Testis (tissue), 2 donors: ENCODE measurements at regions not wholly inside any gene's neighbourhood (a gene's known extent, or its start where the extent isn't known, plus 50 kb on each side); places are given as distances from the start of the nearest gene placed in this dataset.

Experiments
- POLR2A ChIP-seq: fragments of 450-650 bp; IDR thresholded peaks from one replicate; pipeline ENCODE4 v1.6.1; 2017; ENCODE audit warnings: antibody characterized with exemption, mild to moderate bottlenecking, moderate library complexity
- TF ChIP-seq, protein P1 (sequence below), 3 experiments: fragments of 450-650 bp in 2 of 3; fragments of 200-600 bp in 1 of 3; sonication (generic) in 1 of 3; IDR thresholded peaks; one replicate each; pipeline ENCODE4 v1.5.1; 2016 to 2019; ENCODE audit warnings: antibody characterized with exemption in 3 of 3, mild to moderate bottlenecking in 2 of 3, moderate library complexity in 1 of 3

DNA sequence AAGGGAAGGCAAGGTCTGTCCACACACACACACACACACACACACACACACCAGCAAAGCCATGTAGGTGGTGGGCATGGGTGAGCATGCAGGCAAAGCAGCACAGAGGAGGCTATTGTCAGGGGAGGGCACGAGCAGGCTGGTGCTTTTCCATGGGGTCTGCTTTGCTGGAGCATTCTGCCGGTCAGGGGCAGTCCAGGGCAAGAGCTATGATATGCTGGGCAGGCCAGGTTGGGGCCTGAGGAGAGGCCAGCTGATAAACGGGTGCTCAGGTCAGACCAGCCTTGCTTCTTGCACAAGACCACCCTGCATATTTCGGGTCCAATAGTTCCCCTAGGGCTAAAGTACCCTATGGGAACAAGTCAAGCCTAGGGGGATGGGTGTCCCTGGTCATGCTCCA is 253.9 kb upstream of the DMAC1 start:
- TF ChIP-seq, protein P1, sequence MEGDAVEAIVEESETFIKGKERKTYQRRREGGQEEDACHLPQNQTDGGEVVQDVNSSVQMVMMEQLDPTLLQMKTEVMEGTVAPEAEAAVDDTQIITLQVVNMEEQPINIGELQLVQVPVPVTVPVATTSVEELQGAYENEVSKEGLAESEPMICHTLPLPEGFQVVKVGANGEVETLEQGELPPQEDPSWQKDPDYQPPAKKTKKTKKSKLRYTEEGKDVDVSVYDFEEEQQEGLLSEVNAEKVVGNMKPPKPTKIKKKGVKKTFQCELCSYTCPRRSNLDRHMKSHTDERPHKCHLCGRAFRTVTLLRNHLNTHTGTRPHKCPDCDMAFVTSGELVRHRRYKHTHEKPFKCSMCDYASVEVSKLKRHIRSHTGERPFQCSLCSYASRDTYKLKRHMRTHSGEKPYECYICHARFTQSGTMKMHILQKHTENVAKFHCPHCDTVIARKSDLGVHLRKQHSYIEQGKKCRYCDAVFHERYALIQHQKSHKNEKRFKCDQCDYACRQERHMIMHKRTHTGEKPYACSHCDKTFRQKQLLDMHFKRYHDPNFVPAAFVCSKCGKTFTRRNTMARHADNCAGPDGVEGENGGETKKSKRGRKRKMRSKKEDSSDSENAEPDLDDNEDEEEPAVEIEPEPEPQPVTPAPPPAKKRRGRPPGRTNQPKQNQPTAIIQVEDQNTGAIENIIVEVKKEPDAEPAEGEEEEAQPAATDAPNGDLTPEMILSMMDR (IDR thresholded peaks at IDR 0.05), result no peak
- TF ChIP-seq POLR2A, result no peak
